NCI-H2196 treated with DMSO at 0.1 percent for 48 hours (cell line): ENCODE measurements at regions not wholly inside any gene's neighbourhood (a gene's known extent, or its start where the extent isn't known, plus 50 kb on each side); places are given as distances from the start of the nearest gene placed in this dataset.

Source experiments
- DNase-seq: peaks from one replicate; lab custom pipeline; 2025; ENCODE audit not compliant: unreplicated experiment; lab: John Stamatoyannopoulos, UW

GRCh38 chr2:41865263-41865662 is 182.6 kb upstream of the PKDCC start:
- DNase-seq = no peak

GRCh38 chr2:41867553-41867952 is 180.3 kb upstream of the PKDCC start:
- DNase-seq = no peak

DNA sequence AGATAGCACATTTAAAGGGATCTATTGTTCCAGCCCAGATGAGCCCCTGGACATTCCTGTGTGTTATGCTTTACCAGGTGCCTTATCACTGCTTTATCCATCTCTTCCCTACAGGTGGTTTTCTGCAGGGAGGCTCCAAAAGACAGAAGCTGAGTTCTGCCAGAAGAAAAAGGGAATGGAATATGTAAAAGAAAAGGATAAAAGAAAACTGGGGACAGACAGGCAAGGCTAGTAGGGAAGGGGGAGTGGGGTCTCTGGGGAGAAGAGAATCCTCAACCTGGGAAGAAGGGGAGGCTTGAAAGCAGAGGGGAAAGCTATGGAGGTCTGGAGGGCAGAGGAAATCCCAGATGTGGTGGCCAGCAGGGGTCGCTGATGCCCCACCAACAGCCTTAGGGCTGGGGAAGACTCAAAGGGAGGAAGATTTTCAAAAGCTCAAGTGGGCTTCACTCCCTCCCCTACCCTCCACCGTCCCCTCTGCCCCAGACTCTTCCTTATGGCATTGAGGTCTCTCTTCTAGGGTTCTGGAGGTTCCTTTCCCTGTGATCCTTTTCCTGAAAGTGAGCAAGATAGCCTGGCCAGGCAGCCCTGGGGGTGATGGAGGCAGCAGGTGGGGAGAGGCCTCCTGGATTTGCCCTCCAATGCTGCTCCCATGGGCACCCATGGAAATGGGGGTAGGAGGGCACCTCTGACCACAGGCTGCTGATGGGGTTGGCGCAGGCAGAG is 178.1 kb upstream of the PKDCC start:
- peak; percentile 12 for DNase-seq

- DNase-seq = no peak
Measured at GRCh38 chr2:41870265-41870585, 177.6 kb upstream of the PKDCC start.

DNA sequence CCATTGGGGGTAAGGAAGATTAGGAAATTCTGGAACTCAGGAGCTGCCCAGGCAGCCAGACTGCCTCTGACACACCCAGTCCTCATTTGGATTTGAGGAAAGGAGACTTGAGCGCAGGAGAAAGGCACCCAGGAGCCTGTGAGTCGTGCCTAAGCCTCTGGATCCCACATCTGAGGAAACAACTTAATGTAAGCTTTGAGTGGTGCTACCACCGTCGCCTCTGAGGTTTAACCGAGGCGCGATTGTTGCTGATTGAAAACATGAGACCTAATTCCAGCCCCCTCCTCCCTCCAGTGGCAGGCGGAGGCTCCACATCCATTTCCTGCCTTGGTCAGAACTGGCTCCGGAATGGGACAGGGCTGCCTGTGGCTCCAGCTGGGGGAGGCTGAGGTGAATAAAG is 176.7 kb upstream of the PKDCC start:
- DNase-seq = no peak

DNA sequence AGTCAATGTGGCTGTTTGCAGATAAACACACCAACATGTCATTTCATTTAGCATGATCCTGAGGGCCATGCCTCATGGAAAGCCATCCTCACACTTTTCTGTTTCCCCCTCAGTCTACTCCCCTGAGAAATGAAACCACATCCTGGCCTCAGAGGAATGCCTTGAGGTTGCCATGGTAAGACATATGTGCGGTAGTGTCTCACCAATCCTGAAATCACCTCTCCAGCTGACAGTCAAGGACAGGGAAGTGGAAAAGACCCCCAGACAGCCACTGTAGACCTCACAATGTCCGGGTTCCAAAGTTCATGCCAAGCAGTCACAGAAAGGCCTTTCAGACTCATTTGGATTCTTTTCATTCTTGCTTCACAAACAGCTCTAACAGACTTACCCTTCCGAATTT is 175.2 kb upstream of the PKDCC start:
- DNase-seq = no peak

- no peak for DNase-seq
Measured at GRCh38 chr2:41873102-41874031, 174.5 kb upstream of the PKDCC start.

GRCh38 chr2:41877114-41877678 is 170.6 kb upstream of the PKDCC start:
- DNase-seq = no peak

DNA sequence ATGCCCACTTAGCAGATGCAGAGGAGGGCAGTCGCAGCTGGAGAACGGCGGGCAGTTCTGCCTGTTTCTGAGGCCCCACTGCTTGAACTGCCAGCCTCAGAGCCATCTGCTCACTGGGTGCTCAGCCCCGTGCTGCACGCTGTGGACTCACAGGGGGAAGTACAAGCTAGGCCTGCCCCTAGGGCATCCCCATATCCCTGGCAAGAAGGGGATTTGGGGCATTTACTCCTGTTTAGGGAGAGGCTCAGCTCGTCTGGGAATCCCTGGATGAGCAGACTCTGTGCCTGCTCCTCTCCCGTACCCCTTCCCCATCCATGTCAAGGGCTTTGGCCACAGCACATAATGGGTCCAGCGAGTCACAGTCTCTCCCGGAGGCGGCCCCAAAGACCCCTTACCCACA is 169.8 kb upstream of the PKDCC start:
- no peak for DNase-seq

DNA sequence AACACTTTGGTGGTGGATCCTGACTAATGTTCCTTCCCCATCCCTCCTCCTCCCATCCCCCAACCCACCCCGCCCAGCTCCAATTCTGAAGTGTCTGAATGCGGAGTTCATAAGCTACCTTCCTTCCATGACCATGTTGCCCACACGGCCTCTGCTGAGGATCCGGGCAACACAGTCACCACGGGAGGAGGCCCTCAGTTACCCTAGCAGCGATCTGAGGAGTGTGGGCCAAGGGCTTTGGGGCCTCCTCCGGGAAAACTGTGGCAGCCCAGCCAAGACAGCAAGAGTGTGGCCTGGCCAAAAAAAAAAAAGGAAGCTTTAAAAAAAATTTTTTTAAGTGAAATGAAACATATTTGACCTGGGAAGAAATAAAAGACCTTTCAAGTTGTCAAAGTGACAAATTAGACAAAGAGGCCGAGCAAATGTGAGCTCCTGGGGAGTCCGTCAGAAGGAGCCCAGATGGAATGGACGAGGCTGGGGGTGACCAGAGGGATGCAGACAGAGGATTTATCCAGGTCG is 169.0 kb upstream of the PKDCC start:
- DNase-seq = no peak

DNA sequence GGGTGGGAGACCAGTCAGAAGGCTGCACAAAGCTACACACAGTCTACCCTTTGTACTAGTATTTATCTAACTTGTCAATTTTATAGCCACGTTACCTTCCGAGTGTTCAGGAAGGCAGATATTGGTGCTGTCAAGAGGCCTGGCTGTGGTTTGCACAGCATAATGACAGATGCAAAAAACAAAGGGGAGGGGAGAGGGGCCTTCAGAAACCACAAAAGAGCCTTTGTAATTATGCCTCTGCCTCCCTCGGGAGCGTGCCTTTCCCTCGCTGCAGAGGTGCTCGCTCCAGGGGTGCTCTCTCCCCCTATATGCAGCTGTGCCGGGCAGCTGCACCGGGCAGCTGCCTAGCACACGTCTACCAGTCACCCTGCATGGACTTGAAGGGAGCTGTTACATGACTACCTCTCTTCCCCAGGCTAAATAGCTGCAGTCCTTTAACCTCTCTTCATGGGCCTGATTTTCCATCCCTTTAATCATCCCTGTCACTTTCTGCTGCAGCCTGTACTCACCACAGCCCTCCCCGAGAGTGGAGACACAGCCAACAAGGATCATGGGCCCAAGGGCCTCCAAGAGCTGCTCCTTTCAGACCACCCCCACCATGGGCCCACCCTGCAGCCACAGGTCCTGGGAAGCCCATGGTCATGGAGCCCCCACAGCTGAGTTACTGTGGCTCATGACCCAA is 168.4 kb upstream of the PKDCC start:
- no peak for DNase-seq

DNA sequence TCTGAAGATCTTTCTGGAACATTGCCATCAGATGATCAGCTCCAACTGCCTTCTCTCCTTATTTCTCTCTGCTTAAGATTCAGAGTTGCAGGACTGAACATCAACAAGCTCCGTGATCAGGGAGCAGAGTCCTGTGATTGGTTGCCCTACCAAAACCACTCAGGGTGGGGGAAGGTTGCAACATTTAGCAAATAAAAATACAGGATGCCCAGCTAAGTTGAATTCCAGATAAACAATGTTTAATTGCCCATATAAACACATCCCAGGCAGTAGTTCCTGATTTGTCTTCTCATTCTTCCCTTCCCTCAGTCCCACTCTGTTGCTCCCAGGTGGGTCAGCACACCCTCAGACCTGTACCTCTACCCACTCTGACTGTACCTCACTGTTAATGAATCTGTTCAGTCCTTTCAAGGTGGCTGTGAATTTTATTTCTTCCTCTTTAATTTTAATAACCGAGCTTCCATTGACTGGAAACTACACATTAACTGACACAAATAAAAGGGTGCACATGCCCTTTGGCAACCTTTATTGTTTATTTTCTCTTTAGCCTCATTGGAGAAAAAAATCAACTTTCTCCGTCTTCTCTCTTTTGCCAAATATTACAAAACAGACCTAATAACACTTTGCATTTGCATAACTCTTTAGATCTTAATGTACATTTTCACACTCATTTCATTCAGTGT is 167.1 kb upstream of the PKDCC start:
- DNase-seq = no peak

GRCh38 chr2:41881249-41881648 is 166.6 kb upstream of the PKDCC start:
- no peak for DNase-seq

DNA sequence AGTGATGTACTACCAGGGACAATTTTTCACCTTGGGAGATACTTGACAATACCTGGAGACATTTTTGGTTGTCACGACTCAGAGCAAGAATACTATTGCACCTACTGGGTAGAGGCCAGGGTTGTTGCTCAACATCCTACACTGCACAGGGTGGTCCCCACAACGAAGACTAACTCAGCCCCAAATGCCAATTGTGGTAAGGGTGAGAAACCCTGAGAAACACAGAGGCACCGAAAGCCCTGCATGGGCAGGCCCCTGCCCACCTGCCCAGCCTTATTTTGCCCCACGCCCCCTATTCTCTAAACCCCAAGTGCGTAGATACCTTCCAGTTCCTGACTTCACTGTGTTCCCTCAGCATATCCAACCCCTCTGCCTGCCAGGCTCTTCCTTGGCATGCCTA is 163.1 kb upstream of the PKDCC start:
- DNase-seq = no peak

- DNase-seq = no peak
Measured at GRCh38 chr2:41886145-41886664, 161.6 kb upstream of the PKDCC start.

- DNase-seq = no peak
Measured at GRCh38 chr2:41886757-41887156, 161.1 kb upstream of the PKDCC start.

DNA sequence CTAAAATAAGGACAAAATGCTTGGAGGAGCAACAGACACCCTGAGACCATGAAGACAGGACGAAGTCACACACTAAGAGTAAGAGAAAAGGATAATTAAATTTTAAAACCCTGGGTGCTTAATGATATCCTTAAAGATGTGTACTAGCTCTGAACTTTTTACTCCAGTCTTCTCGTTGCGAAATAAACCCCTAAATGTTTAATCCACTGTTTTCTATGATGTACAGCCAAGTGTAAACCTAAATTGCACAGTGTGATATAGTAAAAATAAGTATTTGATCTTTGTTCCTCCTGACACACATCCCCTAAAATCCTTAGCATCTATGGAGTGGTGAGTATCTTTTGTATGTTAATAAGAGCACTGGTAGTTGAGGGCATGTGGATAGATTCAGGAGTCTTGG is 157.5 kb upstream of the PKDCC start:
- no peak for DNase-seq

DNA sequence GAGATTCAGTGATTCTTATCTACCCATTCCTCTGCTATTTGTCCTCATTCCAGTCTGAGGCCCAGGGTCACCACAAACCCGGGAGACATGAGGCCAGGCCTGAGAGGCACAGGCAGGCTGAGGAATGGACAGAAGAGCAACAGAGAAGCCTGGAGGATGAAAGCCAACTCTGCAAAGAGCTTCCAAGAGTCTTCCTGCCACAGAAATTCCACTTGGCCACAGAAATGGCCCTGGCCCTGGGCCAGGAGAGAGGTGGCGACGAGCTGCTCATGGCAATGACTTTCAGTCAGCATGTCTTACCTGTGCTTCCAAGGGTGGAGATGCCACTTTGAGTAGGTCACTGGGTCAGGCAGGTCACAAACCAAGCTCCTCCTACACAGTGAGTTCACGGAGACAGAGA is 155.3 kb upstream of the PKDCC start:
- no peak for DNase-seq

DNA sequence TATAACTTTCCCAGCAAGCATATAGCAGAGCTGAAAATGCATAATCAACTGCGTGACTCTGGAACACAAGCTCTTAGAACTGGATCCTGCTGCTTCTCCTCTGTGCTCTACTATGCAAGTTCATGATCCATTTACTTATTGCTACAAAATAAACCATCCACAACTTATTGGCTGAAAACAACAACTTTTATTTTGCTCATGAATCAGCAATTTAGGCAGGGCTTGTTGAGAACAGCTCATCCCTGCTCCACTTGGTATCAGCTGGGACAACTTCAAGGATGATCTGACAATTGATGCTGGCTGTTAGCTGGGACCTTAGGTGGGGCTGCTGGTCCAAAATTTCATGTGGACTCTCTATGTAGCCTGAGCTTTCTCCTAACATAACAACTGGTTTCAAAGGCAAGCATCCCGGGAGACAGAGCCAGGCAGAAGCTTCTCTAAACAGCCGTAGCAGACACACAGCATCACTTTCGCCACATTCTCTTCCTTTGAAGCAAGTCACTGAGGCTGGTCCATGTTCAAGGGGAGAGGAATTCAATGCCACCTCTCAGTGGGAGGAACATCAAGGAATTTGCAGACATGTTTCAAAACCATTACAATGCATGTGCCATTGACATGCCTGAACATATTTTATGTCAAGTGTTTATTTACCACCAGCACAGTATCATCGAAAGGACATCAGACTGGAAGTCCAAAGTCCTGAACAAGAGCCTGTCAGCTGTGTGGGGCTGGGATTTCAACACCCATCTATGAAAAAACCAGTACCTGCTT is 153.1 kb upstream of the PKDCC start:
- no peak for DNase-seq

GRCh38 chr2:41895334-41895664 is 152.5 kb upstream of the PKDCC start:
- DNase-seq = no peak
